ENCODE measurements at regions not wholly inside any gene's neighbourhood (a gene's known extent, or its start where the extent isn't known, plus 50 kb on each side); places are given as distances from the start of the nearest gene placed in this dataset.

DNA sequence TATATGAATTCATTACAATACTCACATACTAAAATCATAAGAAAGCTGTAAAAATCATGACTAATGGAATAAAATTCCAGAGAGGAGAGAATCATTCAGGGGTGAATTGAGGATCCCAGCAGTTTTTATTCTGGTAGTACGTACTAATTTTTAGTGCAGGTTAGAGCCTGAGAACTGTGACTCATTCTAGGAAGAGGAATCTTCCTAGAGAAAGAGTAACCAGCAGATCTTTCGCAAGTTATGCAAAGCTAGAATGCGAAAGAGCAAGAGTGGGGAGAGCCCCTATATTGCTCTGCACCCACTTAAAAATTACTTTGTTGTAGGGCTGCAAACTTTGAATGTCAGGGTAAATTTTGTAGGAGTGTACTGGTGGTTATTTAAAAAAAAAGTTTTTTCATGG lies 303.6 kb upstream of the ARPP21 start:
- no peaks in the 10 kb centered on the region for H3K27me3 ChIP-seq (ENCODE audit: control insufficient read depth in 1 of 2, insufficient read depth in 1 of 2, low read length in 2 of 2)
- H3K23ac ChIP-seq (ENCODE audit: low read length in 2 of 2): no peak overlapping the region
- H3K9me3 ChIP-seq (ENCODE audit: control insufficient read depth, low read length): no peaks in the 10 kb centered on the region
- H3K79me1 ChIP-seq (replicated peaks; ENCODE audit: low read length, poor library complexity, severe bottlenecking): no peaks in the 10 kb centered on the region
- no peaks in the 10 kb centered on the region for H3K4me1 ChIP-seq (ENCODE audit: control insufficient read depth, insufficient read depth, low read depth, low read length)
- no peak overlapping the region for H3K9ac ChIP-seq (ENCODE audit: low read length)
- no peaks in the 10 kb centered on the region for H3K36me3 ChIP-seq (ENCODE audit: control insufficient read depth in 1 of 2, insufficient read depth in 2 of 2, low read depth in 1 of 2, low read length in 2 of 2)
- no peak overlapping the region for H2BK5ac ChIP-seq (ENCODE audit: low read depth, low read length, poor library complexity, severe bottlenecking)
- peak overlapping the region; percentile 40 for H3K27ac ChIP-seq (ENCODE audit: low read length, poor library complexity, severe bottlenecking)
- H2BK12ac ChIP-seq (ENCODE audit: low read length in 2 of 2): no peak overlapping the region
- no peak overlapping the region for H2BK120ac ChIP-seq (ENCODE audit: low read depth, low read length)
- no peak overlapping the region for H4K91ac ChIP-seq (ENCODE audit: low read length)
- H2AK5ac ChIP-seq (ENCODE audit: low read length, severe bottlenecking): no peak overlapping the region
- no peak overlapping the region for H2BK15ac ChIP-seq (ENCODE audit: low read depth, poor library complexity, severe bottlenecking)
- no peak overlapping the region for H3K4me2 ChIP-seq (ENCODE audit: low read length, poor library complexity, severe bottlenecking)
- H3K4ac ChIP-seq (ENCODE audit: low read depth in 1 of 2, low read length in 2 of 2): no peak overlapping the region
- H4K8ac ChIP-seq (ENCODE audit: low read length): no peak overlapping the region
- no peak overlapping the region for H3K18ac ChIP-seq (ENCODE audit: low read depth in 1 of 2, low read length in 2 of 2)
- no peak overlapping the region for H2AFZ ChIP-seq (ENCODE audit: low read depth, low read length)
- H3K14ac ChIP-seq (ENCODE audit: low read length in 2 of 2): no peak overlapping the region
- H3K4me3 ChIP-seq (ENCODE audit: insufficient read depth in 1 of 2, low read depth in 1 of 2, low read length in 2 of 2): no peak overlapping the region
- 70% methylated on average over 3 of the region's 3 CpGs for WGBS
- no peak for DNase-seq

DNA sequence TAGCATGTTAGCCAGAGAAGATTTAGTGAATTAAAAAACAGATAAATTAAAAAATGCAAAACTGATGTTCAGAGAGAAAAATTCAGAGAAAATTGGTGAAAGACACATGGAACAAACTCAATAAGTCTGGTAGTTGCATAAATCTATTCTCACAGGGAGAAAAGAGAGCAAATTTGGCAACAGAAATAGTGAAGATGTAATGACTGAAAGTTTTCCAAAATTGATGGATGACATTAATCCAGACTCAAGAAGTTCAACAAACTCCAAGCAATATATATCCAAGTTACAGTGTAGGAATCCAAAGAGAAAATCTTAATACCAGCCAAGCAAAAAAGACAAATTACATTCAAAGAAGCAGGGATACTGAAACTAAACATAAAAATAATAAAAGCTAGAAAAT lies 302.7 kb upstream of the ARPP21 start:
- no peak overlapping the region for H3K4me2 ChIP-seq (ENCODE audit: low read length, poor library complexity, severe bottlenecking)
- H3K14ac ChIP-seq (ENCODE audit: low read length in 2 of 2): no peak overlapping the region
- H2AK5ac ChIP-seq (ENCODE audit: low read length, severe bottlenecking): no peak overlapping the region
- no peaks in the 10 kb centered on the region for H3K36me3 ChIP-seq (ENCODE audit: control insufficient read depth in 1 of 2, insufficient read depth in 2 of 2, low read depth in 1 of 2, low read length in 2 of 2)
- no peak overlapping the region for H4K8ac ChIP-seq (ENCODE audit: low read length)
- H3K4me1 ChIP-seq (ENCODE audit: control insufficient read depth, insufficient read depth, low read depth, low read length): no peaks in the 10 kb centered on the region
- H4K91ac ChIP-seq (ENCODE audit: low read length): no peak overlapping the region
- H3K4ac ChIP-seq (ENCODE audit: low read depth in 1 of 2, low read length in 2 of 2): no peak overlapping the region
- H3K27me3 ChIP-seq (ENCODE audit: control insufficient read depth in 1 of 2, insufficient read depth in 1 of 2, low read length in 2 of 2): no peaks in the 10 kb centered on the region
- H2BK5ac ChIP-seq (ENCODE audit: low read depth, low read length, poor library complexity, severe bottlenecking): no peak overlapping the region
- no peak for DNase-seq
- no peak overlapping the region for H3K18ac ChIP-seq (ENCODE audit: low read depth in 1 of 2, low read length in 2 of 2)
- H3K23ac ChIP-seq (ENCODE audit: low read length in 2 of 2): no peak overlapping the region
- H2BK120ac ChIP-seq (ENCODE audit: low read depth, low read length): no peak overlapping the region
- no peaks in the 10 kb centered on the region for H3K79me1 ChIP-seq (replicated peaks; ENCODE audit: low read length, poor library complexity, severe bottlenecking)
- no peak overlapping the region for H3K27ac ChIP-seq (ENCODE audit: low read length, poor library complexity, severe bottlenecking)
- no peak overlapping the region for H2AFZ ChIP-seq (ENCODE audit: low read depth, low read length)
- no peak overlapping the region for H2BK12ac ChIP-seq (ENCODE audit: low read length in 2 of 2)
- H3K9me3 ChIP-seq (ENCODE audit: control insufficient read depth, low read length): peaks cover 3% of the 10 kb centered on the region
- no peak overlapping the region for H3K9ac ChIP-seq (ENCODE audit: low read length)
- no peak overlapping the region for H3K4me3 ChIP-seq (ENCODE audit: insufficient read depth in 1 of 2, low read depth in 1 of 2, low read length in 2 of 2)
- H2BK15ac ChIP-seq (ENCODE audit: low read depth, poor library complexity, severe bottlenecking): no peak overlapping the region

DNA sequence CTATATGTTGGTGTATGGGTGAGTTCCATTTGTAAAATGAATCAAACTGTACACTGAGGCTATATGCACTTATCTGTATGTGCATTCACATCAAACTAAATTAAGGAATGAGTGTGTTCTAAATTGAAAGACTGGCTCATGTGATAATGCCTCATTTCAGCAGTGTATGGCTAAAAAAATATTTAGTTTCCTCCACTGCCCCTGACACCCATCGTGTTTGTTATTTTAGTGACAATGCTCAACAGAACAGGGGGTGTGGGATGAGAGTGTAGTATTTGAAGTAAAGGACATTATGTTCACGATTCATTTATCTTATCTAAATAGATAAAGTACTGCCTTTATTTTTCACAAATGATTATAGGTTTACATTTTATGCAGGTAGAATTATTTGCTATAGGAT lies 301.1 kb upstream of the ARPP21 start:
- no peak overlapping the region for H4K91ac ChIP-seq (ENCODE audit: low read length)
- H3K4me1 ChIP-seq (ENCODE audit: control insufficient read depth, insufficient read depth, low read depth, low read length): no peaks in the 10 kb centered on the region
- H2BK12ac ChIP-seq (ENCODE audit: low read length in 2 of 2): no peak overlapping the region
- H2AFZ ChIP-seq (ENCODE audit: low read depth, low read length): no peak overlapping the region
- no peak overlapping the region for H3K4me2 ChIP-seq (ENCODE audit: low read length, poor library complexity, severe bottlenecking)
- H2BK5ac ChIP-seq (ENCODE audit: low read depth, low read length, poor library complexity, severe bottlenecking): no peak overlapping the region
- H2BK120ac ChIP-seq (ENCODE audit: low read depth, low read length): no peak overlapping the region
- no peaks in the 10 kb centered on the region for H3K27me3 ChIP-seq (ENCODE audit: control insufficient read depth in 1 of 2, insufficient read depth in 1 of 2, low read length in 2 of 2)
- H3K27ac ChIP-seq (ENCODE audit: low read length, poor library complexity, severe bottlenecking): no peak overlapping the region
- no peak overlapping the region for H3K23ac ChIP-seq (ENCODE audit: low read length in 2 of 2)
- H3K9me3 ChIP-seq (ENCODE audit: control insufficient read depth, low read length): peaks cover 3% of the 10 kb centered on the region
- WGBS: no CpG with 5 or more reads among the region's 2 CpGs
- no peak overlapping the region for H3K9ac ChIP-seq (ENCODE audit: low read length)
- DNase-seq: no peak
- no peak overlapping the region for H2AK5ac ChIP-seq (ENCODE audit: low read length, severe bottlenecking)
- H3K18ac ChIP-seq (ENCODE audit: low read depth in 1 of 2, low read length in 2 of 2): no peak overlapping the region
- H3K4me3 ChIP-seq (ENCODE audit: insufficient read depth in 1 of 2, low read depth in 1 of 2, low read length in 2 of 2): no peak overlapping the region
- no peak overlapping the region for H3K4ac ChIP-seq (ENCODE audit: low read depth in 1 of 2, low read length in 2 of 2)
- no peak overlapping the region for H2BK15ac ChIP-seq (ENCODE audit: low read depth, poor library complexity, severe bottlenecking)
- H3K36me3 ChIP-seq (ENCODE audit: control insufficient read depth in 1 of 2, insufficient read depth in 2 of 2, low read depth in 1 of 2, low read length in 2 of 2): no peaks in the 10 kb centered on the region
- H4K8ac ChIP-seq (ENCODE audit: low read length): no peak overlapping the region
- no peaks in the 10 kb centered on the region for H3K79me1 ChIP-seq (replicated peaks; ENCODE audit: low read length, poor library complexity, severe bottlenecking)
- no peak overlapping the region for H3K14ac ChIP-seq (ENCODE audit: low read length in 2 of 2)

DNA sequence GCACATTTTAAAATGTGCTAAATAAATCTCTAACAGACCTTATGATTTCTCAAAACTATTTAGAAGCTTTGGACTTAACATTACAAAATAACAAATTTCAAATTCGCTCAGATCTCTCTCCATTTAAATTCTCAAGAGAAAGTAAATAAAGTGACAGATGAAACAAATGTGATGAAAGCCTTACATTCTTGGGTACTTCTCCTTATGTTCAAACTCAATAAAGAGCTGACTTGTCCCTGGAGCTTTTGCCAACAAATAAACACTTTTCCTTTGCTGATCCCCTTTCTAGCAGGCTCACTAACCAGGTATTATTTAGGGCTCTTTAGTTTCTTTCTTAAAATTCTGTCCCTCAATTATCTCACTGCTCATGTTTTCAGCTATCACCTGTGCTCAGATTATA lies 259.1 kb upstream of the ARPP21 start:
- DNase-seq: no peak
- H2AFZ ChIP-seq (ENCODE audit: low read depth, low read length): no peak overlapping the region
- no peaks in the 10 kb centered on the region for H3K9me3 ChIP-seq (ENCODE audit: control insufficient read depth, low read length)
- H3K18ac ChIP-seq (ENCODE audit: low read depth in 1 of 2, low read length in 2 of 2): no peak overlapping the region
- H3K4me2 ChIP-seq (ENCODE audit: low read length, poor library complexity, severe bottlenecking): no peak overlapping the region
- H2BK120ac ChIP-seq (ENCODE audit: low read depth, low read length): no peak overlapping the region
- no peak overlapping the region for H3K14ac ChIP-seq (ENCODE audit: low read length in 2 of 2)
- H4K91ac ChIP-seq (ENCODE audit: low read length): no peak overlapping the region
- H2AK5ac ChIP-seq (ENCODE audit: low read length, severe bottlenecking): no peak overlapping the region
- H3K36me3 ChIP-seq (ENCODE audit: control insufficient read depth in 1 of 2, insufficient read depth in 2 of 2, low read depth in 1 of 2, low read length in 2 of 2): no peaks in the 10 kb centered on the region
- H3K4ac ChIP-seq (ENCODE audit: low read depth in 1 of 2, low read length in 2 of 2): no peak overlapping the region
- no peaks in the 10 kb centered on the region for H3K79me1 ChIP-seq (replicated peaks; ENCODE audit: low read length, poor library complexity, severe bottlenecking)
- no peak overlapping the region for H3K9ac ChIP-seq (ENCODE audit: low read length)
- no peak overlapping the region for H2BK15ac ChIP-seq (ENCODE audit: low read depth, poor library complexity, severe bottlenecking)
- no peak overlapping the region for H3K27ac ChIP-seq (ENCODE audit: low read length, poor library complexity, severe bottlenecking)
- WGBS: no CpG with 5 or more reads among the region's 1 CpG
- no peak overlapping the region for H2BK5ac ChIP-seq (ENCODE audit: low read depth, low read length, poor library complexity, severe bottlenecking)
- no peak overlapping the region for H3K23ac ChIP-seq (ENCODE audit: low read length in 2 of 2)
- H3K4me1 ChIP-seq (ENCODE audit: control insufficient read depth, insufficient read depth, low read depth, low read length): peaks cover 3% of the 10 kb centered on the region
- H2BK12ac ChIP-seq (ENCODE audit: low read length in 2 of 2): no peak overlapping the region
- H3K27me3 ChIP-seq (ENCODE audit: control insufficient read depth in 1 of 2, insufficient read depth in 1 of 2, low read length in 2 of 2): no peaks in the 10 kb centered on the region
- H3K4me3 ChIP-seq (ENCODE audit: insufficient read depth in 1 of 2, low read depth in 1 of 2, low read length in 2 of 2): no peak overlapping the region
- H4K8ac ChIP-seq (ENCODE audit: low read length): no peak overlapping the region

All from mesenchymal stem cell (in vitro differentiated cells and primary cell).